Suppressor macrophage treated with lipopolysaccharide for 1 hour (primary cell): ENCODE measurements at regions not wholly inside any gene's neighbourhood (a gene's known extent, or its start where the extent isn't known, plus 50 kb on each side); places are given as distances from the start of the nearest gene placed in this dataset.

ENCODE experiments used
- DNase-seq, 3 donors: peaks; one replicate each; pipeline ENCODE4 v3.0.0-alpha.2; 2020 to 2022

GRCh38 chr16:66006485-66006884, 360.0 kb upstream of the CDH5 start:
- DNase-seq: no peak

GRCh38 chr16:66004699-66005098, 361.8 kb upstream of the CDH5 start:
- DNase-seq: no peak

- no peak for DNase-seq
Observed at GRCh38 chr16:66003201-66003600, 363.3 kb upstream of the CDH5 start.

- DNase-seq: no peak
Observed at GRCh38 chr16:66002601-66003000, 363.9 kb upstream of the CDH5 start.

GRCh38 chr16:66001432-66001831, 365.1 kb upstream of the CDH5 start:
- DNase-seq: no peak

GRCh38 chr16:65998443-65998842, 368.0 kb upstream of the CDH5 start:
- no peak for DNase-seq

- no peak for DNase-seq
Observed at GRCh38 chr16:65994291-65994690, 372.2 kb upstream of the CDH5 start.

- no peak for DNase-seq
Observed at GRCh38 chr16:65991149-65991701, 375.3 kb upstream of the CDH5 start.

- no peak for DNase-seq
Observed at GRCh38 chr16:65989861-65990604, 376.5 kb upstream of the CDH5 start.

- no peak for DNase-seq
Observed at GRCh38 chr16:65988024-65988595, 378.4 kb upstream of the CDH5 start.

- DNase-seq: no peak
Observed at GRCh38 chr16:65984296-65984695, 382.2 kb upstream of the CDH5 start.

- DNase-seq: no peak
Observed at GRCh38 chr16:65981057-65981456, 385.4 kb upstream of the CDH5 start.

GRCh38 chr16:65975049-65975708, 391.3 kb upstream of the CDH5 start:
- peak in 1 of 3 donors; percentile 1 for DNase-seq

GRCh38 chr16:65967376-65967775, 399.1 kb upstream of the CDH5 start:
- no peak for DNase-seq

- no peak for DNase-seq
Observed at GRCh38 chr16:65965628-65966027, 400.9 kb upstream of the CDH5 start.

- DNase-seq: no peak
Observed at GRCh38 chr16:65964752-65965151, 401.7 kb upstream of the CDH5 start.

- DNase-seq: no peak
Observed at GRCh38 chr16:65961476-65962143, 404.9 kb upstream of the CDH5 start.

- no peak for DNase-seq
Observed at GRCh38 chr16:65959983-65960382, 406.5 kb upstream of the CDH5 start.

- DNase-seq: no peak
Observed at GRCh38 chr16:65958086-65958485, 408.4 kb upstream of the CDH5 start.

- no peak for DNase-seq
Observed at GRCh38 chr16:65956100-65956499, 410.4 kb upstream of the CDH5 start.

GRCh38 chr16:65954446-65954845, 412.0 kb upstream of the CDH5 start:
- DNase-seq: no peak

GRCh38 chr16:65950211-65950610, 416.3 kb upstream of the CDH5 start:
- DNase-seq: no peak

GRCh38 chr16:65948361-65948760, 418.1 kb upstream of the CDH5 start:
- no peak for DNase-seq
